HCT116 (cell line): ENCODE measurements at regions not wholly inside any gene's neighbourhood (a gene's known extent, or its start where the extent isn't known, plus 50 kb on each side); places are given as distances from the start of the nearest gene placed in this dataset.

ENCODE experiments used
- ATAC-seq: fragments of 200-7000 bp; cut with Tn5 transposase; 2 replicates; pipeline ENCODE4 v1.9.1; 2020; ENCODE audit warnings: mild to moderate bottlenecking, moderate library complexity
- BruUV-seq: library from RNA; stranded (reverse); fragments of 400-500 nt; replicated peaks from 2 replicates; lab custom pipeline; 2021; lab: Mats Ljungman, UMichigan
- CTCF ChIA-PET: fragments of 300-600 bp; sonication (Branson Sonifier 250); formaldehyde crosslinking; loops from one replicate; lab custom pipeline; 2021; ENCODE audit warnings: antibody characterized with exemption; lab: Charles Lee
- POLR2A ChIA-PET: fragments of 300-600, 350-600 bp; sonication (Branson Sonifier 250); formaldehyde crosslinking; loops from one replicate; lab custom pipeline; 2021; ENCODE audit warnings: antibody characterized with exemption; lab: Charles Lee
- RAD21 ChIA-PET, 2 experiments: fragments of 300-600 bp; sonication (Branson Sonifier 250); formaldehyde crosslinking; loops; one replicate each; lab custom pipeline; 2023; ENCODE audit warnings: low total read pairs in 2 of 2; ENCODE audit not compliant: uncharacterized antibody in 2 of 2, unreplicated experiment in 2 of 2, low non-redundant PET in 1 of 2; lab: Charles Lee
- DNase-seq: peaks from one replicate; pipeline ENCODE4 v3.0.0-alpha.2; 2010; ENCODE audit warnings: low read depth, low spot score
- H2AFZ ChIP-seq: fragments of 200-600 bp; shearing (Covaris generic), sonication (generic); 2 replicates; pipeline ENCODE4 v1.6.1; 2017; ENCODE audit warnings: low read depth, mixed run types, mixed read lengths, antibody characterized with exemption, low read length; ENCODE audit not compliant: poor library complexity, severe bottlenecking
- H3K27ac ChIP-seq: 2 replicates; pipeline ENCODE4 v1.5.1; 2012; ENCODE audit warnings: low read depth, low read length
- H3K27me3 ChIP-seq: fragments of 200-600 bp; sonication (generic); 2 replicates; pipeline ENCODE4 v1.6.1; 2016; ENCODE audit warnings: mixed run types, low read length, mixed read lengths; ENCODE audit not compliant: insufficient read depth
- H3K36me3 ChIP-seq, 2 experiments: fragments of 200-500 bp in 1 of 2; fragments of 200-600 bp in 1 of 2; sonication (Bioruptor generic) in 1 of 2; sonication (generic) in 1 of 2; 2 replicates each; pipeline versions ENCODE4 v1.5.1 to v1.6.1; 2014 to 2016; ENCODE audit warnings: low read length in 2 of 2, inconsistent platforms in 1 of 2, mixed read lengths in 1 of 2, mixed run types in 1 of 2; ENCODE audit not compliant: insufficient read depth in 2 of 2, control insufficient read depth in 1 of 2
- H3K4me1 ChIP-seq, 2 experiments: fragments of 200-600 bp in 1 of 2; sonication (generic) in 1 of 2; 2 replicates each; pipeline versions ENCODE4 v1.5.1 to v1.6.1; 2012 to 2017; ENCODE audit warnings: low read length in 2 of 2, inconsistent platforms in 1 of 2, mild to moderate bottlenecking in 1 of 2, mixed read lengths in 1 of 2, mixed run types in 1 of 2, moderate library complexity in 1 of 2; ENCODE audit not compliant: insufficient read depth in 2 of 2, control insufficient read depth in 1 of 2
- H3K4me2 ChIP-seq: fragments of 200-600 bp; sonication (generic); 2 replicates; pipeline ENCODE4 v1.6.1; 2017; ENCODE audit warnings: mixed run types, low read length, mixed read lengths
- H3K4me3 ChIP-seq, 2 experiments: fragments of 200-600 bp in 1 of 2; sonication (generic) in 1 of 2; replicated peaks in 1 of 2; 2 replicates each; pipeline ENCODE4 v1.5.1; 2011 to 2016; ENCODE audit warnings: low read length in 2 of 2, control low read depth in 1 of 2, low read depth in 1 of 2, mild to moderate bottlenecking in 1 of 2, mixed read lengths in 1 of 2, mixed run types in 1 of 2
- H3K79me2 ChIP-seq: fragments of 200-600 bp; sonication (generic); 2 replicates; pipeline ENCODE4 v1.6.1; 2017; ENCODE audit warnings: mild to moderate bottlenecking, mixed run types, low read length, moderate library complexity, mixed read lengths; ENCODE audit not compliant: insufficient read depth
- H3K9ac ChIP-seq: fragments of 200-600 bp; sonication (generic); 2 replicates; pipeline ENCODE4 v1.6.1; 2016; ENCODE audit warnings: low read length, mixed read lengths
- H3K9me2 ChIP-seq: fragments of 200-600 bp; sonication (generic), shearing (Covaris generic); 2 replicates; pipeline ENCODE4 v1.6.1; 2017; ENCODE audit warnings: mixed run types, mild to moderate bottlenecking, moderate library complexity; ENCODE audit not compliant: insufficient read depth
- H3K9me3 ChIP-seq, 2 experiments: fragments of 200-500 bp in 1 of 2; fragments of 200-600 bp in 1 of 2; sonication (Bioruptor generic) in 1 of 2; sonication (generic) in 1 of 2; 2 replicates each; pipeline ENCODE4 v1.6.1; 2014 to 2017; ENCODE audit warnings: low read length in 2 of 2, mixed read lengths in 2 of 2, inconsistent platforms in 1 of 2, low read depth in 1 of 2, mild to moderate bottlenecking in 1 of 2, mixed run types in 1 of 2, moderate library complexity in 1 of 2; ENCODE audit not compliant: control insufficient read depth in 1 of 2, insufficient read depth in 1 of 2
- H4K20me1 ChIP-seq: fragments of 200-600 bp; sonication (generic), shearing (Covaris generic); 2 replicates; pipeline ENCODE4 v1.6.1; 2017; ENCODE audit warnings: mixed run types, mild to moderate bottlenecking, moderate library complexity; ENCODE audit not compliant: insufficient read depth
- ATF3 ChIP-seq: IDR thresholded peaks from 2 replicates; pipeline ENCODE4 v1.6.1; 2012
- CBX3 ChIP-seq: IDR thresholded peaks from 2 replicates; pipeline ENCODE4 v1.6.1; 2012; ENCODE audit warnings: low read depth
- ELF1 ChIP-seq: IDR thresholded peaks from 2 replicates; pipeline ENCODE4 v1.6.1; 2012; ENCODE audit warnings: low read depth, borderline replicate concordance
- EZH2 ChIP-seq: fragments of 200-600 bp; sonication (generic); IDR thresholded peaks from 2 replicates; pipeline ENCODE4 v1.6.1; 2017; ENCODE audit warnings: antibody characterized with exemption, mixed run types
- EZH2phosphoT487 ChIP-seq: fragments of 200-600 bp; IDR thresholded peaks from 2 replicates; pipeline ENCODE4 v1.6.1; 2018; ENCODE audit warnings: antibody characterized with exemption, borderline replicate concordance
- MAX ChIP-seq: IDR thresholded peaks from 2 replicates; pipeline ENCODE4 v1.6.1; 2012
- POLR2A ChIP-seq: IDR thresholded peaks from 2 replicates; pipeline ENCODE4 v1.7.0; 2011; ENCODE audit warnings: borderline replicate concordance; ENCODE audit not compliant: insufficient read depth, insufficient read length; ENCODE audit errors: extremely low read depth
- POLR2AphosphoS5 ChIP-seq: IDR thresholded peaks from 2 replicates; pipeline ENCODE4 v1.6.1; 2011; ENCODE audit warnings: mild to moderate bottlenecking, low read depth, low read length, moderate library complexity
- SRF ChIP-seq: IDR thresholded peaks from 2 replicates; pipeline ENCODE4 v1.6.1; 2012; ENCODE audit warnings: low read depth
- TCF7L2 ChIP-seq: IDR thresholded peaks from 2 replicates; pipeline ENCODE4 v1.7.0; 2011; ENCODE audit warnings: borderline replicate concordance, inconsistent platforms; ENCODE audit not compliant: insufficient read depth, insufficient read length; ENCODE audit errors: extremely low read depth
- YY1 ChIP-seq: IDR thresholded peaks from 2 replicates; pipeline ENCODE4 v1.6.1; 2011; ENCODE audit warnings: low read length, low read depth, moderate library complexity, mild to moderate bottlenecking; ENCODE audit not compliant: insufficient replicate concordance; ENCODE audit errors: extremely low read depth
- ZFX ChIP-seq: fragments of 450-650 bp; IDR thresholded peaks from 2 replicates; pipeline ENCODE4 v1.6.1; 2017
- intact Hi-C: fragments of 100-400 bp; cut with micrococcal nuclease; formaldehyde crosslinking; loops from 2 replicates; pipeline ENCODE4 v1.10.0; 2022

DNA sequence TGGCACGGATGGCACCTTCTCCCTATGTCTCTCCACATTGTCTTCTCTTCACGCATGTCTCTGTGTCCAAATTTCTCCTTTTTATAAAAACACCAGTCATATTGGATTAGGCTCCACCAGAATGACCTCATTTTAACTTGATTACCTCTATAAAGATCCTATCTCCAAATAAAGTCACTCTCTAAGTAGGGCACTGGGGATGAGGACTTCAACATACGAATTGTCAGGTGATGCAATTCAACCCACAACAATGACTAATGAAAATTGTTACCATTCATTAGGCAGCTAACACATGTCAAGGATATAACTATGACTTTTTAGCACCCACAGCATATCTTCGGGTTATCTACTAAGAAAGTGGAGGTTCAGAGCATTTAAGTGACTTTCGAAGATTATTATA is 55.5 kb upstream of the USP47 start:
- Histone ChIP-seq H2AFZ (no peak overlapping the region), H3K9me3 (no peaks in the 10 kb centered on the region), H3K4me1 (no peaks in the 10 kb centered on the region), H3K27me3 (no peaks in the 10 kb centered on the region), H3K4me3 (no peak overlapping the region), H3K9me2 (no peaks in the 10 kb centered on the region), H3K4me2 (no peak overlapping the region), H3K9ac (no peak overlapping the region), H3K79me2 (no peaks in the 10 kb centered on the region), H3K36me3 (no peaks in the 10 kb centered on the region)
- ChIA-PET RAD21 (no interaction called here), CTCF (no interaction called here), POLR2A (no interaction called here)
- DNase-seq = no peak
- no peak for ATAC-seq
- no peak for TF ChIP-seq POLR2AphosphoS5
- no peak for TF ChIP-seq ELF1
- no peak for TF ChIP-seq EZH2
- TF ChIP-seq CBX3 = no peak
- no peak for TF ChIP-seq ATF3
- no peak for TF ChIP-seq POLR2A
- no peak for TF ChIP-seq SRF
- no peak for TF ChIP-seq MAX
- no peak for TF ChIP-seq TCF7L2
- no peak for TF ChIP-seq YY1
- TF ChIP-seq EZH2phosphoT487 = no peak
- no peak for TF ChIP-seq ZFX
- TF ChIP-seq, all 23 proteins: peak for 0
- BruUV-seq = no TSS peak
- intact Hi-C loops = loop anchor here (2.0 to 10.0 kb wide), 6 partner anchors 165 to 994 kb away; no protein-coding TSS in a partner anchor
- Histone ChIP-seq H4K20me1 (no peaks in the 10 kb centered on the region), H3K27ac (no peak overlapping the region)

DNA sequence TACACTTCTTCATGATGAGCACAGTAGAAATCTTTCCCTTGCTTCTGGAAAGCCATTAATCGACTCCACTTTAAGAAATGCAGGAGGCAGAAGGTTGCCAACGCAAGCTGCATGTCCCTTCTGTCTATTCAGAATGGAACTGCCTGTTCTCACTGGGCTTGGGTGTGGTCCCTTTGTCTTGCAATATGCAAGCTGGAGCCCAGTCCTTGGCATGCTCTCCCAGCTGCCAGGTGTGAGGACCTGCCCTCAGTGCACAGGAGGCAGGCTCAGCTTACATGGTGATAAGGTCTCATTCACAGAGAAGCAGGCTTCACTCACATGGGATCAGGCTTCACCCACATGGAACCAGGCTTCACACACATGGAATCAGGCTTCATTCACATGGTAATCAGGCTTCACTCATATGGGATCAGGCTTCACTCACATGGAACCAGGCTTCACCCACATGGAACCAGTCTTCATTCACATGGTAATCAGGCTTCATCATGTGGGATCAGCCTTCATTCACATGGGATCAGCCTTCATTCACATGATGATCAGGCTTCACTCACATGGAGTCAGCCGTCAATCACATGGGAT is 59.2 kb upstream of the USP47 start:
- H3K9me3 ChIP-seq = no peaks in the 10 kb centered on the region
- no peaks in the 10 kb centered on the region for H3K27me3 ChIP-seq
- BruUV-seq = no TSS peak
- H3K4me1 ChIP-seq = no peaks in the 10 kb centered on the region
- H4K20me1 ChIP-seq = no peaks in the 10 kb centered on the region
- ChIA-PET POLR2A (no interaction called here), RAD21 (no interaction called here), CTCF (no interaction called here)
- DNase-seq (no peak), ATAC-seq (no peak)
- intact Hi-C loops = loop anchor here (10.0 kb wide), 3 partner anchors 448 to 648 kb away; no protein-coding TSS in a partner anchor
- no peaks in the 10 kb centered on the region for H3K9me2 ChIP-seq
- TF ChIP-seq MAX = no peak
- no peaks in the 10 kb centered on the region for H3K36me3 ChIP-seq
- no peak overlapping the region for H3K4me2 ChIP-seq
- H3K4me3 ChIP-seq = no peak overlapping the region
- no peak overlapping the region for H2AFZ ChIP-seq
- no peak overlapping the region for H3K9ac ChIP-seq
- no peaks in the 10 kb centered on the region for H3K79me2 ChIP-seq
- H3K27ac ChIP-seq = no peak overlapping the region
